ENCODE measurements at regions not wholly inside any gene's neighbourhood (a gene's known extent, or its start where the extent isn't known, plus 50 kb on each side); places are given as distances from the start of the nearest gene placed in this dataset.
"Not testable (repeated sequence)": the region's sequence is repeated elsewhere in the genome, so short reads cannot be mapped to it uniquely, and the experiment has no call there.

DNA sequence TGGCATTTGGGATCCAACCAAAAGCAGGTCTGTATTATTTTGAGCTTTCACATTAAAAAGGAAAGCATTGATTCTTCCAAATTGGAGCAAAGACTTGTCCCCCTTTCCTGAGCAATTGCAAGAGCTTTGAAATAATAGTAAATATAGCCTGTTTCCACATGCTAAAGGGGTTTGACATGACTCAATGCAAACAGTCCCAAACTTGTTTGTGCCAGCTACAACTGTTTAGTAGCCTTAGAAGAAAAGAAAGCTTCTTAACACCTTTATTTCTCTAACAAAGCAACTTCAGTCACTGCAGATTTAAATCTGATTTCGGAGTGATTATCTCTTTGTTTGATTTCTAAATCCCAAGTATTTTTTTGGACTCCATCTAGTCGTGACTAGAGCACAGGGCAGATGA, 180.2 kb downstream of the SEMA6D start:
- DNase-seq (ENCODE audit: low spot score), result no peak
- H3K36me3 Mint-ChIP-seq (ENCODE audit: low read depth), result no peaks in the 10 kb centered on the region
- no peak overlapping the region for H3K4me3 Mint-ChIP-seq (ENCODE audit: low read depth)
- H3K4me1 Mint-ChIP-seq (ENCODE audit: low read depth), result no peaks in the 10 kb centered on the region
- no peaks in the 10 kb centered on the region for H3K27me3 Mint-ChIP-seq (ENCODE audit: low read depth)
- H3K9me3 Mint-ChIP-seq, result peaks cover 14% of the 10 kb centered on the region
- H3K27ac Mint-ChIP-seq, result no peak overlapping the region
- intact Hi-C loops (cut with micrococcal nuclease), result no loop called here

DNA sequence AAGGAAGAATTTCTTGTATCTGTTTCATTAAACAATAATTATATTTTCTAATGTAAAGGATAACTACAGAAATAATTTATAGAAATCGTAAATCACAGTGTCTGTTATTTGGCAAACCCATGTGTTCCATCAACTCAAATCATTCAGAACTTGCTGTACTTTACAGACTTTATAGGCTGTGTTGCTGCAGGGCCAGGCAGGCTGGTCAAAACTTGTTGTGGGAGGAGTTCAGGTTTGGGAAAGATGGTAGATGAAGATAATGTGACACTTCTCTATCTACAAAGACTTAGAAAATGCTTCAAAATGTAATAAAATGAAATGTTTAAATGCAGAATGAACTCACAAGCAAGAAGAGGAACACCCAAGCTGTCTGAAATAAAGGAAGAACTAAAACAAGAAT, 183.4 kb downstream of the SEMA6D start:
- DNase-seq (ENCODE audit: low spot score), result no peak
- H3K9me3 Mint-ChIP-seq, result peaks cover 29% of the 10 kb centered on the region
- H3K4me3 Mint-ChIP-seq (ENCODE audit: low read depth), result no peak overlapping the region
- H3K27me3 Mint-ChIP-seq (ENCODE audit: low read depth), result no peaks in the 10 kb centered on the region
- H3K4me1 Mint-ChIP-seq (ENCODE audit: low read depth), result no peaks in the 10 kb centered on the region
- intact Hi-C loops (cut with micrococcal nuclease), result no loop called here
- no peak overlapping the region for H3K27ac Mint-ChIP-seq
- H3K36me3 Mint-ChIP-seq (ENCODE audit: low read depth), result no peaks in the 10 kb centered on the region

DNA sequence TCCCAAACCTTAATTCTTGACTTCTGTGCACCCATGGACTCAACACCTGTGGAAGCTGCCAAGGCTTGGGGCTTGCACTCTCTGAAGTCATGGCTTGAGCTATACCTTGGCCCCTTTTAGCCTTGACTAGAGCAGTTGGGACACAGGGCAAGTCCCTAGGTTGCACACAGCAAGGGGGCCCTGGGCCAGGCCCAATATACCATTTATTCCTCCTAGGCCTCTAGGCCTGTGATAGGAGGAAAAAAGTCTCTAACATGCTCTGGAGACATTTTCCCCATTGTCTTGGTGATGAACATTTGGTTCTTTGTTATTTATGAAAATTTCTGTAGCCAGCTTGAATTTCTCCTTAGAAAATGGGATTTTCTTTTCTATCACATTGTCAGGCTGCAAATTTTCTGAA, 186.1 kb downstream of the SEMA6D start:
- H3K4me3 Mint-ChIP-seq (ENCODE audit: low read depth), result no peak overlapping the region
- H3K27ac Mint-ChIP-seq, result no peak overlapping the region
- no peaks in the 10 kb centered on the region for H3K36me3 Mint-ChIP-seq (ENCODE audit: low read depth)
- DNase-seq (ENCODE audit: low spot score), result no peak
- H3K9me3 Mint-ChIP-seq, result peaks cover 29% of the 10 kb centered on the region
- H3K4me1 Mint-ChIP-seq (ENCODE audit: low read depth), result no peaks in the 10 kb centered on the region
- intact Hi-C loops (cut with micrococcal nuclease), result no loop called here
- H3K27me3 Mint-ChIP-seq (ENCODE audit: low read depth), result no peaks in the 10 kb centered on the region

DNA sequence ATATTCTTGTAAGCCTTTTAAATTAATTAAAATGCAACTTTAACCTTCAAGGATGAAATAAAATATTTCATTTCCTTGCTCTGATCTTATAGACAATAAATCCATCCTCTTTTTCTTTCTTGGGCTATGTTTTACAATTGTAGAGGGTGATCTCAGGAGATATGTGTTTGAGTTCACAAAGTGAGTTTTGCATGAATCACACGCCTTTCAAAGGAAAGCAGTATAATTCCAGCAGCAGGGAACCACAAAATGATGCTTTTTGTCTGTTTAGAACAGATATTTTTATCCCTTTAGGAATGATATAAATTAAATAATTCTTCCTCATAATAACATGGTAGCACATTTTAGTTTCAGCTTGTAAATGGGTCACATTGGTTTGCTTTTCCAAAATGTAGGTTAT, 191.2 kb downstream of the SEMA6D start:
- Mint-ChIP-seq H3K9me3 (peaks cover 11% of the 10 kb centered on the region), H3K4me1 (ENCODE audit: low read depth) (no peaks in the 10 kb centered on the region), H3K27ac (no peak overlapping the region), H3K4me3 (ENCODE audit: low read depth) (no peak overlapping the region), H3K27me3 (ENCODE audit: low read depth) (no peaks in the 10 kb centered on the region), H3K36me3 (ENCODE audit: low read depth) (no peaks in the 10 kb centered on the region)
- DNase-seq (ENCODE audit: low spot score), result no peak
- intact Hi-C loops (cut with micrococcal nuclease), result no loop called here

DNA sequence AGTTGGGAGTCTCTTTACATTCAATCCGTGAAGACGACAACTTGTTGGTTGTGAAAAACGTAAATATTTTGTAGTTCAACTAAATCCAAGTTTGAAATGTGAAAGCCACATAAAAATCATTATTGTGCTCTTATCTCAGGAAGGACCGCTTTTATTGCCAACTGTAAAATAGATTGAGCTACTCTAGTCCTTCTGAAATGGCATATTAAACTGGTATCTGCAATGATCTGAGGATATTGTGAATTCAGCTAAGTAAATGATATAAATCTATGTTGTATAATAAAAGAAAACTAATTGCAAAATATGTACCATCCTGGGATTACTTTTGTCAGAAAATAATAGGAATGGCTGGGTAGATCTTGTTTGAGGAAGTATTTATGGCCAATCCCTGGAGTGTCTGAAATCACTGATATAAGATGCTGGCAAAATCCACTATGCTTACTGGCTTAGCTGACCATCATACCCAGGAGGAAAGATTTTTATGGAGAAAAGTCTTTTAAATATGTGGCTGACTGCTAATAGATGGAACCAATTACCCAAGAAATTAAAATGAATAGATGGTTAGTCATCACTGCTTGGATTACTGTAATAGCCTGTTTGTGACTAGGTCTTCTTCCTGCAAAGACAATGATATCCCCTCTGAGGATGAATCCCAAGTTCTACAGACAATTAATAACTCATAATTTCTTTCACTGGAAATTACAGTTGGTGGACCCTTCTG, 191.8 kb downstream of the SEMA6D start:
- Mint-ChIP-seq H3K4me1 (ENCODE audit: low read depth) (no peaks in the 10 kb centered on the region), H3K27me3 (ENCODE audit: low read depth) (no peaks in the 10 kb centered on the region), H3K4me3 (ENCODE audit: low read depth) (no peak overlapping the region), H3K27ac (no peak overlapping the region), H3K36me3 (ENCODE audit: low read depth) (no peaks in the 10 kb centered on the region), H3K9me3 (peaks cover 5% of the 10 kb centered on the region)
- DNase-seq (ENCODE audit: low spot score), result no peak
- intact Hi-C loops (cut with micrococcal nuclease), result no loop called here

DNA sequence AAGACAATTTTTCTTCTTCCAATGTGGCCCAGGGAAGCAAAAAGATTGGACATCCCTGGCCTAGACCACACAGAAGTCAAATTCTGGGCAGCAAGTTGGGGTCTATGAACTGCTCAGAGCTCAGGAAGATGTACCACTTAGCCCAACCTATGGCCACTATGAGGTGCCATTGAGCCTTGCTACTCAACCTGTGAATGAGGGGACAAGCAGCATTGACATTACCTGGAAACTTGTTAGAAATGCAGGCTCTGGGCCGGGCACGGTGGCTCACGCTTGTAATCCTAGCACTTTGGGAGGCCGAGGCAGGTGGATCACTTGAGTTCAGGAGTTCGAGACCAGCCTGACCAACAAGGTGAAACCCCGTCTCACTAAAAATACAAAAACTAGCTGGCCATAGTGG, 195.6 kb downstream of the SEMA6D start:
- H3K4me3 Mint-ChIP-seq (ENCODE audit: low read depth); H3K4me1 Mint-ChIP-seq (ENCODE audit: low read depth); DNase-seq (ENCODE audit: low spot score); H3K9me3 Mint-ChIP-seq; H3K27me3 Mint-ChIP-seq (ENCODE audit: low read depth); H3K27ac Mint-ChIP-seq; H3K36me3 Mint-ChIP-seq (ENCODE audit: low read depth); intact Hi-C loops (cut with micrococcal nuclease): not testable (repeated sequence)

DNA sequence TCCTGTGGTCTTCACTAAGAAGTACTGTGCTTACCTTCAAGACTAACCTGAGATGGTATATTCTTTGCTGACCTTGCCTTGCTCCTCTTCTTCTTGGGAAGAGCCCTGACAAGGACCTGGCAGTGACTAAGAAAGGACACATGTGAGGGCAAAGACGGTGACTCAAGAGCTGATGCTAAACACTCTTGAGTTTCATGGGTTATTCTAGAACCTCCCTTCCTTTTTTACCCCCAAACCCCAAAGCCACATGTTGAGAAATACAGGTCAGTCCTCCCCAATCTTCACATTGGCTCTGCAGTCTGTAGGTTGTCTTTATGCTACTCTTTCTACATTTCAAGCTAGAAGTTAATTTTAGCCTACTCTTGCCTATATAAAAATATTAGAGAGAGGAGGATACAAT, 200.6 kb downstream of the SEMA6D start:
- no peaks in the 10 kb centered on the region for H3K4me1 Mint-ChIP-seq (ENCODE audit: low read depth)
- intact Hi-C loops (cut with micrococcal nuclease), result no loop called here
- H3K36me3 Mint-ChIP-seq (ENCODE audit: low read depth), result no peaks in the 10 kb centered on the region
- no peak overlapping the region for H3K4me3 Mint-ChIP-seq (ENCODE audit: low read depth)
- no peak overlapping the region for H3K27ac Mint-ChIP-seq
- H3K27me3 Mint-ChIP-seq (ENCODE audit: low read depth), result no peaks in the 10 kb centered on the region
- no peak for DNase-seq (ENCODE audit: low spot score)
- H3K9me3 Mint-ChIP-seq, result no peaks in the 10 kb centered on the region

DNA sequence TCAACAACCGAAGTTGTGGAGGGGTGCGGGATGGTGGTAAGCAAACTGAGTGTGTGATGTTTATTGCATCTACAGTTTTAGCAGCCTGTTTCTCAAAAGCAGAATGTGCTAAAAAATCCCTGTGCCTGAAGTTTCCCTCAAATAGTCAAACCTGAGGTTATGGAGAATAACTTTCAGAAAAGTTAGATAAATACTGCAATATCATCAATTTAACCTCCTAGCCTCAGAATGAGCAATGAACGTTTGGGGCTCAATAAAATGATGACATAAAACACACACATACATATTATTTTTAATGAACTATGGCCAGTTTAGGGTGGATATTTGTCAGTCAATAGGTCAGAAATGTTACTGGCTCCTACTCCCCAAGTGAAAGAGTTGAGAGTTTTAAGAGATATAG, 201.6 kb downstream of the SEMA6D start:
- no peak overlapping the region for H3K4me3 Mint-ChIP-seq (ENCODE audit: low read depth)
- H3K27ac Mint-ChIP-seq, result no peak overlapping the region
- no peaks in the 10 kb centered on the region for H3K27me3 Mint-ChIP-seq (ENCODE audit: low read depth)
- intact Hi-C loops (cut with micrococcal nuclease), result no loop called here
- H3K4me1 Mint-ChIP-seq (ENCODE audit: low read depth), result no peaks in the 10 kb centered on the region
- DNase-seq (ENCODE audit: low spot score), result no peak
- H3K9me3 Mint-ChIP-seq, result no peaks in the 10 kb centered on the region
- no peaks in the 10 kb centered on the region for H3K36me3 Mint-ChIP-seq (ENCODE audit: low read depth)

DNA sequence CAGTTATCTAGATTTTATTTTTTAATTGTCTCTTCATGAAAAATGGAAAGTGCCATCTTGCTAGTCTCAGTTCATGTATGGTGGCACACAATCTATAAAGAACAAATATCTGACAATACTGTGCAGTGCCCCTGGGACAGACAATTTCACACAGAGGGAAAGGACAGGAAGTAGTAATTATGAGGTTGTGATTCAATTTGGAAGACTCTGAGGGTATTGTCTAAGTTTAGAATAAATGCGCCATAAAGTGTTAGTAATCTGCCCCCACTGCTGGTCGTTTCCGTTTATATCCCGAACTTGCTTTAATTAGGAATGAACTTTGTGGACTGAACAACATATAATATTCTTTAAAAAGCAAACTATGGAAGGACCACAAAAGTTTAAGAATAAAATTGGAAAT, 196.4 kb upstream of the SLC24A5 start:
- H3K9me3 Mint-ChIP-seq, result no peaks in the 10 kb centered on the region
- intact Hi-C loops (cut with micrococcal nuclease), result no loop called here
- DNase-seq (ENCODE audit: low spot score), result no peak
- no peaks in the 10 kb centered on the region for H3K36me3 Mint-ChIP-seq (ENCODE audit: low read depth)
- no peaks in the 10 kb centered on the region for H3K4me1 Mint-ChIP-seq (ENCODE audit: low read depth)
- H3K4me3 Mint-ChIP-seq (ENCODE audit: low read depth), result no peak overlapping the region
- no peaks in the 10 kb centered on the region for H3K27me3 Mint-ChIP-seq (ENCODE audit: low read depth)
- H3K27ac Mint-ChIP-seq, result no peak overlapping the region

DNA sequence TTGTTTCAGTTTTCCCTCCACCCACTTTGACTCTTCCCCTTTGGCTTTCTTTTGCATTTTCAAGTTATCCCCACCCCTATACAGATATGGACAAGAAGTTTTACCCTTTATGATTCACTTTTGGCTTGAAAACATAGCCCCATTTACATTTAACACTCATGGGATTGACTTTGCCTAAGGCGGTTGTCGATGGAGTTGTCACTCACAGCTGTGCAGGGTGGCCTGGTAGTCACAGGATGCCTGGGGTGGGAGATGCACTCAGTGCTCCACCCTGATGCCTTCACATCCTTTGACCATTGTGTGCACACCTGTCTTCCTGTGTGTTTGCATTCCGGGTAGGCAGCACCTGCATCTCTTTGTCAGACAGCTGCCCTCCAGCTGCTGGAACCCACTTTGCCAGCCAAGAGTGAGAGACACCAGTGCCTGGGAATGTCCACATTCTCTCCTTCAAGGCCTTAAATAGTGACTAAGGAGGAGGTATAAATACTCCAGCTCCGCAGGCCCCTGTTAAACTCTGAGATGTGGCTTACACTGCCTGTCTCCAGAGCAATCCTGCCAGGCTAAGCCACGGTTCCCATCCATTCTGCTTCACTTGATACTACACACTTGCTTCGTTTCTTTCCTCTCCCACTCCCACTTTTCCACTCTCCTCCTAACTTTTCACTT, 191.5 kb upstream of the SLC24A5 start:
- DNase-seq (ENCODE audit: low spot score), result no peak
- intact Hi-C loops (cut with micrococcal nuclease), result no loop called here
- Mint-ChIP-seq H3K9me3 (no peaks in the 10 kb centered on the region), H3K4me3 (ENCODE audit: low read depth) (no peak overlapping the region), H3K27me3 (ENCODE audit: low read depth) (no peaks in the 10 kb centered on the region), H3K36me3 (ENCODE audit: low read depth) (no peaks in the 10 kb centered on the region), H3K4me1 (ENCODE audit: low read depth) (no peaks in the 10 kb centered on the region), H3K27ac (no peak overlapping the region)

DNA sequence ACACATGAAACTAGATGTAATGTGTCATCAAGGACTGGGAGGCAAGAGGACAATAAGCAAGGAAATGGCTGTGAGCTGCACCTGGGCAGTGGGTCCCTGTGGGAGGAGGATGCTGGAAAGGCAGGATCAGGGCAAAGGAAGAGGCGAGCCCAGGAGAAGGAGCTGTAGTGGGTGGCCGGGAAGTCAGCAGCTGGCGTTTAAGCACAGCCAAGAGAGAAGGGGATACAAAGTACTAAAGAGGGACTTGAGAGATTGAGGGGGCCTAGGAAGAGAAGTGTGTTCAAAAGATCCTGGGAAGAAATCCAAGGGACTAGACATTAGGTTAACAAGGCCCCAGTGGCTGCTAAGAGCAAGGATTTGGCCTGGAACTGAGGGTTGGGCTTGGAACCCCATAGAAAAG, 188.5 kb upstream of the SLC24A5 start:
- H3K36me3 Mint-ChIP-seq (ENCODE audit: low read depth), result no peaks in the 10 kb centered on the region
- no peaks in the 10 kb centered on the region for H3K4me1 Mint-ChIP-seq (ENCODE audit: low read depth)
- H3K4me3 Mint-ChIP-seq (ENCODE audit: low read depth), result no peak overlapping the region
- H3K27ac Mint-ChIP-seq, result no peak overlapping the region
- DNase-seq (ENCODE audit: low spot score), result no peak
- no peaks in the 10 kb centered on the region for H3K9me3 Mint-ChIP-seq
- H3K27me3 Mint-ChIP-seq (ENCODE audit: low read depth), result peaks cover 5% of the 10 kb centered on the region
- intact Hi-C loops (cut with micrococcal nuclease), result no loop called here

DNA sequence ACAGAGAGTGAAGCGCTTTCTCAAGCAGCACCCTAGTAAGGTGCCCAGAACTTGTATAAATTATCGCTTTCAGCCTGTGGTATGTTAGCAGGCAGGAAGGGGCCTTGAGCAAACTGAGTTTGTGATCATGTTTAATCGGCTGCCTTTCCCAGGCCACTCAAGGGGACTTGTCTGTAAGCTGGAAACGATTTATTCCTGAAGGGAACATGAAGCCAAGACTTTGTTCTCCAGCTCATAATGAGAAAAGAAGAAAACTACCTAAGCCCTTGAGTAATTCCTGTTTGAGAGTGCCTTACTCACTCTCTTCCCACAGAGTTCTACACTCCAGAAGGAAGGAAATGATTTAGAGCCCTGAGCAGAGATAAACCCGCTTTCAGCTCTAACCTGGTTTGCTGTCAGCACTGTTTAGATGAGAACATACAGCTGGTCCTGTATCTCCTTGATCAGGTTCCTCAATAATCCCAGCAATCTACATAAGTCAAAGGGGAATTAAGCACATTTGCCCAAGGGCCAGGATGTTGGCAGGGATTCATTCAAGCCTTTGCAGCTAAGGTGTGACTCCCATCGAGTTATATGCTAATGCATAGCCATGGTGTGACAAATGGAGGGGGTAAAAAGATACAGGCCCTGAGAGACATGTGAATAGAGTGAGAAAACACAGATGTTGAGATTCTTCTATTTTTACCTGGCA, 187.7 kb upstream of the SLC24A5 start:
- no peaks in the 10 kb centered on the region for H3K36me3 Mint-ChIP-seq (ENCODE audit: low read depth)
- H3K4me1 Mint-ChIP-seq (ENCODE audit: low read depth), result no peaks in the 10 kb centered on the region
- H3K27ac Mint-ChIP-seq, result no peak overlapping the region
- H3K27me3 Mint-ChIP-seq (ENCODE audit: low read depth), result peaks cover 5% of the 10 kb centered on the region
- no peak for DNase-seq (ENCODE audit: low spot score)
- H3K9me3 Mint-ChIP-seq, result no peaks in the 10 kb centered on the region
- intact Hi-C loops (cut with micrococcal nuclease), result no loop called here
- no peak overlapping the region for H3K4me3 Mint-ChIP-seq (ENCODE audit: low read depth)

DNA sequence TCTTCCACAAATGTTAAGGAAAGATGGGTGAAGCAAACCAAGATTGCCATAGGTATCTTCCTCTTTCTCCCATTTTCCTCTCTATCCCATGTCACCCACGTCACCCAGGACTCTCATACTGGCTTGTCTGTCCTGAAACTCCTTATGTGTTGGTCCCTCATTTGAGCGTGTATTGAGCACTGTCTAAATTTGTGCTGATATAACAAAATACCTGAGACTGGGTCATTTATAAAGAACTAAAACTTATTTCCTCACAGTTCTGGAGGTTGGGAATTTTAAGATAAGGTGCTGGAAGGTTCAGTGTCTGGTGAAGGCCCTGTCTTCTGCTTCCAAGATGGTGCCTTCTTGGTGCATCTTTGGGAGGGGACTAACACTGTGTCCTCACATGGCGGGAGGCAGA, 186.9 kb upstream of the SLC24A5 start:
- H3K4me1 Mint-ChIP-seq (ENCODE audit: low read depth), result no peaks in the 10 kb centered on the region
- no peaks in the 10 kb centered on the region for H3K36me3 Mint-ChIP-seq (ENCODE audit: low read depth)
- no peak for DNase-seq (ENCODE audit: low spot score)
- no peak overlapping the region for H3K4me3 Mint-ChIP-seq (ENCODE audit: low read depth)
- peaks cover 5% of the 10 kb centered on the region for H3K27me3 Mint-ChIP-seq (ENCODE audit: low read depth)
- no peaks in the 10 kb centered on the region for H3K9me3 Mint-ChIP-seq
- H3K27ac Mint-ChIP-seq, result no peak overlapping the region
- intact Hi-C loops (cut with micrococcal nuclease), result no loop called here

All from activated T-helper 2 cell treated with anti-CD3 and anti-CD28 coated beads, Interferon-gamma antibody, Interleukin-2, Interleukin-4, amounts not matched to agents 10 μg/mL and 5 μg/mL and 100 μg/mL, durations not matched to agents 14 hours and 24 hours and 36 hours (primary cell).